ENCODE measurements at regions not wholly inside any gene's neighbourhood (a gene's known extent, or its start where the extent isn't known, plus 50 kb on each side); places are given as distances from the start of the nearest gene placed in this dataset.
A peak's percentile ranks its signal among the peaks of the same experiment; 100 is the strongest.

GRCh38 chr13:99043831-99044231 is 66.0 kb upstream of the DOCK9 start:
- Histone ChIP-seq H3K4me2 (ENCODE audit: control insufficient read depth, extremely low read depth, insufficient read depth, low read depth, low read length) (no peak overlapping the region), H3K9me3 (ENCODE audit: control insufficient read depth, low read depth, low read length) (no peaks in the 10 kb centered on the region), H4K20me1 (ENCODE audit: control insufficient read depth, extremely low read depth, insufficient read depth, low read length) (no peaks in the 10 kb centered on the region), H3K79me2 (ENCODE audit: control insufficient read depth, insufficient read depth, low read length) (peaks cover 65% of the 10 kb centered on the region), H2AFZ (ENCODE audit: control insufficient read depth, low read length) (no peak overlapping the region), H3K27ac (ENCODE audit: control insufficient read depth, insufficient read depth, low read length) (no peak overlapping the region), H3K9ac (ENCODE audit: control insufficient read depth, extremely low read depth, insufficient read depth, low read length) (no peak overlapping the region), H3K36me3 (ENCODE audit: control insufficient read depth in 2 of 2, extremely low read depth in 1 of 2, insufficient read depth in 2 of 2, low read length in 2 of 2) (peaks cover 0 to 1% of the 10 kb centered on the region in 2 experiments), H3K9me1 (ENCODE audit: control insufficient read depth, extremely low read depth, insufficient read depth, low read length) (no peaks in the 10 kb centered on the region), H3K4me1 (ENCODE audit: control insufficient read depth, extremely low read depth, insufficient read depth, low read length) (peaks cover 32% of the 10 kb centered on the region), H3K27me3 (ENCODE audit: control insufficient read depth, extremely low read depth, insufficient read depth, low read length) (no peaks in the 10 kb centered on the region), H3K4me3 (ENCODE audit: control insufficient read depth in 2 of 3, extremely low read depth in 1 of 3, insufficient read depth in 2 of 3, low read depth in 1 of 3, low read length in 3 of 3) (no peak overlapping the region)
- dilution Hi-C loops (cut with MboI; ENCODE audit: extremely low pct_ligation_motif_present, low sequenced_read_pairs) = no loop called here
- TF ChIP-seq CTCF (optimal IDR thresholded peaks at IDR 0.05 in 1 of 3, IDR thresholded peaks at IDR 0.05 in 1 of 3, conservative IDR thresholded peaks at IDR 0.05 in 1 of 3; ENCODE audit: extremely low read depth in 1 of 3, insufficient read depth in 2 of 3, low read length in 3 of 3) (no peak), EZH2 (IDR thresholded peaks at IDR 0.05; ENCODE audit: low read length) (no peak)
- DNase-seq (ENCODE audit: low read depth, low spot score) = no peak
- FAIRE-seq = no peak

GRCh38 chr13:99044764-99045163 is 66.9 kb upstream of the DOCK9 start:
- H3K27ac ChIP-seq (ENCODE audit: control insufficient read depth, insufficient read depth, low read length) = no peak overlapping the region
- H3K9me3 ChIP-seq (ENCODE audit: control insufficient read depth, low read depth, low read length) = no peaks in the 10 kb centered on the region
- H3K4me1 ChIP-seq (ENCODE audit: control insufficient read depth, extremely low read depth, insufficient read depth, low read length) = peaks cover 41% of the 10 kb centered on the region
- no peak overlapping the region for H3K9ac ChIP-seq (ENCODE audit: control insufficient read depth, extremely low read depth, insufficient read depth, low read length)
- peaks cover 0 to 1% of the 10 kb centered on the region in 2 experiments for H3K36me3 ChIP-seq (ENCODE audit: control insufficient read depth in 2 of 2, extremely low read depth in 1 of 2, insufficient read depth in 2 of 2, low read length in 2 of 2)
- H2AFZ ChIP-seq (ENCODE audit: control insufficient read depth, low read length) = no peak overlapping the region
- peaks cover 71% of the 10 kb centered on the region for H3K79me2 ChIP-seq (ENCODE audit: control insufficient read depth, insufficient read depth, low read length)
- H3K9me1 ChIP-seq (ENCODE audit: control insufficient read depth, extremely low read depth, insufficient read depth, low read length) = no peaks in the 10 kb centered on the region
- DNase-seq (ENCODE audit: low read depth, low spot score) (no peak), FAIRE-seq (peak; percentile 34)
- TF ChIP-seq CTCF (optimal IDR thresholded peaks at IDR 0.05 in 1 of 3, IDR thresholded peaks at IDR 0.05 in 1 of 3, conservative IDR thresholded peaks at IDR 0.05 in 1 of 3; ENCODE audit: extremely low read depth in 1 of 3, insufficient read depth in 2 of 3, low read length in 3 of 3) = no peak
- no peak for TF ChIP-seq EZH2 (IDR thresholded peaks at IDR 0.05; ENCODE audit: low read length)
- no peak overlapping the region for H3K4me2 ChIP-seq (ENCODE audit: control insufficient read depth, extremely low read depth, insufficient read depth, low read depth, low read length)
- no peaks in the 10 kb centered on the region for H3K27me3 ChIP-seq (ENCODE audit: control insufficient read depth, extremely low read depth, insufficient read depth, low read length)
- no peak overlapping the region for H3K4me3 ChIP-seq (ENCODE audit: control insufficient read depth in 2 of 3, extremely low read depth in 1 of 3, insufficient read depth in 2 of 3, low read depth in 1 of 3, low read length in 3 of 3)
- dilution Hi-C loops (cut with MboI; ENCODE audit: extremely low pct_ligation_motif_present, low sequenced_read_pairs) = no loop called here
- no peaks in the 10 kb centered on the region for H4K20me1 ChIP-seq (ENCODE audit: control insufficient read depth, extremely low read depth, insufficient read depth, low read length)
